Panc1 (cell line): ENCODE measurements at regions not wholly inside any gene's neighbourhood (a gene's known extent, or its start where the extent isn't known, plus 50 kb on each side); places are given as distances from the start of the nearest gene placed in this dataset.
"Not testable (repeated sequence)": the region's sequence is repeated elsewhere in the genome, so short reads cannot be mapped to it uniquely, and the experiment has no call there.

ENCODE experiments used
- CTCF ChIP-seq: fragments of 450-650 bp; IDR thresholded peaks from 2 replicates; pipeline ENCODE4 v1.5.1; 2017; ENCODE audit warnings: mild to moderate bottlenecking
- POLR2AphosphoS5 ChIP-seq: IDR thresholded peaks from 2 replicates; pipeline ENCODE4 v1.6.1; 2012; ENCODE audit warnings: mild to moderate bottlenecking, low read depth, low read length, moderate library complexity
- REST ChIP-seq, 2 experiments: IDR thresholded peaks; 2 replicates each; pipeline ENCODE4 v1.6.1; 2011 to 2012; ENCODE audit warnings: low read depth in 2 of 2, control low read depth in 1 of 2, low read length in 1 of 2, mild to moderate bottlenecking in 1 of 2, moderate library complexity in 1 of 2; ENCODE audit not compliant: insufficient read depth in 1 of 2

- TF ChIP-seq CTCF; REST (IDR thresholded peaks at IDR 0.05; ENCODE audit: insufficient read depth in 1 of 2, low read depth in 2 of 2, low read length in 1 of 2); POLR2AphosphoS5: not testable (repeated sequence)
Measured at GRCh38 chr6:68494880-68495279, 140.2 kb upstream of the ADGRB3 start.
